KMS-11 (cell line): ENCODE measurements at regions not wholly inside any gene's neighbourhood (a gene's known extent, or its start where the extent isn't known, plus 50 kb on each side); places are given as distances from the start of the nearest gene placed in this dataset.

Source experiments
- H2AFZ ChIP-seq: fragments of 200-600 bp; sonication (generic); 2 replicates; pipeline ENCODE4 v1.6.1; 2016; ENCODE audit warnings: antibody characterized with exemption, mixed run types, low read depth
- H3K27ac ChIP-seq: fragments of 200-600 bp; sonication (generic); 2 replicates; pipeline ENCODE4 v1.6.1; 2016; ENCODE audit warnings: mild to moderate bottlenecking, mixed run types
- H3K27me3 ChIP-seq: fragments of 200-600 bp; sonication (generic); 2 replicates; pipeline ENCODE4 v1.6.1; 2017; ENCODE audit warnings: mild to moderate bottlenecking, low read depth, mixed run types, moderate library complexity; ENCODE audit not compliant: insufficient read depth
- H3K36me3 ChIP-seq: fragments of 200-600 bp; sonication (generic); 2 replicates; pipeline ENCODE4 v1.6.1; 2017; ENCODE audit warnings: mild to moderate bottlenecking, mixed run types; ENCODE audit not compliant: insufficient read depth
- H3K4me1 ChIP-seq: fragments of 200-600 bp; sonication (generic); 2 replicates; pipeline ENCODE4 v1.6.1; 2016; ENCODE audit warnings: mild to moderate bottlenecking, low read depth, mixed run types; ENCODE audit not compliant: poor library complexity, severe bottlenecking
- H3K4me2 ChIP-seq: fragments of 200-600 bp; sonication (generic); 2 replicates; pipeline ENCODE4 v1.7.0; 2016; ENCODE audit warnings: mild to moderate bottlenecking, mixed run types
- H3K4me3 ChIP-seq: fragments of 200-600 bp; sonication (generic); IDR thresholded peaks from 2 replicates; pipeline ENCODE4 v1.6.1; 2017; ENCODE audit warnings: low read depth, low read length, mixed read lengths; ENCODE audit not compliant: insufficient read depth
- H3K79me2 ChIP-seq: fragments of 200-600 bp; sonication (generic); 2 replicates; pipeline ENCODE4 v1.6.1; 2016; ENCODE audit warnings: low read depth, mixed run types; ENCODE audit not compliant: insufficient read depth
- H3K9ac ChIP-seq: fragments of 200-600 bp; sonication (generic); 2 replicates; pipeline ENCODE4 v1.6.1; 2016; ENCODE audit warnings: mild to moderate bottlenecking, mixed run types
- H4K20me1 ChIP-seq: fragments of 200-600 bp; sonication (generic); 2 replicates; pipeline ENCODE4 v1.6.1; 2016; ENCODE audit warnings: mild to moderate bottlenecking, mixed run types; ENCODE audit not compliant: insufficient read depth
- TF ChIP-seq, protein P1 (sequence below): fragments of 200-600 bp; sonication (generic); conservative IDR thresholded peaks from 2 replicates; pipeline ENCODE4 v1.6.1; 2017; ENCODE audit warnings: low read depth, mild to moderate bottlenecking, antibody characterized with exemption, low read length, moderate library complexity, mixed read lengths

DNA sequence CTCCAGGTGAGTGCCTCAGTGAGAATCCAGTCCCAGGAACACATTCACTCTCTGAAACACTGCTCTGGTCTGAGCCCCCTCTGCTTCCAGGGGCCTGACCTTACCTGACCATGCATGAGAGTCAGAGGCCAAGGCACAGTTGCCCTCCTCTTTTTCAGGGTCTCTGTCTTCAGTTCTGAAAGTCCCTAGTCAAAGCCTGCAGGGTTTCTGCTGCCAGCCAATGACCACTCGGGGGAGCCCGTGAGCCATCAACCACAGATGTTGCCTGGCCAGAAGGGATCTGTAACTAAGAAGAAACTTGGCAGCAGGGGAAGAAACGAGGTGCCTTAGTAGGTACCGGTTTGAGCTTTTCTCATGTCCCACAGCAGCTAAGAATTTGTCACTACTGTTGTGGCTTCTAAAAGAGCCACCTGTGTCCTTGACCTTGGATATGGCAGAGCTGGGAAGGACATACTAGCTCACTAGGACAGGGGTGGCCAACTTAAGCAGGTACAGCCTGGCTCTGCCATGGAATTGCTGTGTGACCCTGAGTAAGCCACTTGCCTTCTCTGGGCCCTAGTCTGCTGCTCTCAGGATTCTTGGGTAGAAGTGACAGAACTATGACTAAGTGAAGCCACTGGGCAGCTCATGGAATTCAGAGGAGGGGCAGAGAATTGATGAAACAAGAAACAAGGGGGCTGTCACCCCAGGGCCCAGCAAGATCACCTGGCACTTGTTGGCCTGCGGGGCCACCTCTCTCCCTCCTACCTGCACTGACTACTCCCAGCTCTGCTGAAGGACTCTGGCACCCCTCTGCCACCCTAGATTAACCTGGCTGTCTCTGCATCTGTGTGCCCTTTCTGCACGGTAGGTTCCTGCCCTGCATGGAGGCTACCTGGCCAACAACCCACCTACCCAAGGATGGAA, 83.8 kb upstream of the GPR26 start:
- no peaks in the 10 kb centered on the region for H4K20me1 ChIP-seq
- H3K36me3 ChIP-seq: no peaks in the 10 kb centered on the region
- no peak overlapping the region for H3K4me3 ChIP-seq
- peaks cover 7% of the 10 kb centered on the region for H3K4me1 ChIP-seq
- H3K79me2 ChIP-seq: no peaks in the 10 kb centered on the region
- no peaks in the 10 kb centered on the region for H3K27me3 ChIP-seq
- H3K9ac ChIP-seq: no peak overlapping the region
- H2AFZ ChIP-seq: peak overlapping the region; percentile 43; the same call in 1 of the 2 replicates
- H3K27ac ChIP-seq: no peak overlapping the region
- TF ChIP-seq, protein P1, sequence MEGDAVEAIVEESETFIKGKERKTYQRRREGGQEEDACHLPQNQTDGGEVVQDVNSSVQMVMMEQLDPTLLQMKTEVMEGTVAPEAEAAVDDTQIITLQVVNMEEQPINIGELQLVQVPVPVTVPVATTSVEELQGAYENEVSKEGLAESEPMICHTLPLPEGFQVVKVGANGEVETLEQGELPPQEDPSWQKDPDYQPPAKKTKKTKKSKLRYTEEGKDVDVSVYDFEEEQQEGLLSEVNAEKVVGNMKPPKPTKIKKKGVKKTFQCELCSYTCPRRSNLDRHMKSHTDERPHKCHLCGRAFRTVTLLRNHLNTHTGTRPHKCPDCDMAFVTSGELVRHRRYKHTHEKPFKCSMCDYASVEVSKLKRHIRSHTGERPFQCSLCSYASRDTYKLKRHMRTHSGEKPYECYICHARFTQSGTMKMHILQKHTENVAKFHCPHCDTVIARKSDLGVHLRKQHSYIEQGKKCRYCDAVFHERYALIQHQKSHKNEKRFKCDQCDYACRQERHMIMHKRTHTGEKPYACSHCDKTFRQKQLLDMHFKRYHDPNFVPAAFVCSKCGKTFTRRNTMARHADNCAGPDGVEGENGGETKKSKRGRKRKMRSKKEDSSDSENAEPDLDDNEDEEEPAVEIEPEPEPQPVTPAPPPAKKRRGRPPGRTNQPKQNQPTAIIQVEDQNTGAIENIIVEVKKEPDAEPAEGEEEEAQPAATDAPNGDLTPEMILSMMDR: peak; percentile 93
- H3K4me2 ChIP-seq: no peak overlapping the region

DNA sequence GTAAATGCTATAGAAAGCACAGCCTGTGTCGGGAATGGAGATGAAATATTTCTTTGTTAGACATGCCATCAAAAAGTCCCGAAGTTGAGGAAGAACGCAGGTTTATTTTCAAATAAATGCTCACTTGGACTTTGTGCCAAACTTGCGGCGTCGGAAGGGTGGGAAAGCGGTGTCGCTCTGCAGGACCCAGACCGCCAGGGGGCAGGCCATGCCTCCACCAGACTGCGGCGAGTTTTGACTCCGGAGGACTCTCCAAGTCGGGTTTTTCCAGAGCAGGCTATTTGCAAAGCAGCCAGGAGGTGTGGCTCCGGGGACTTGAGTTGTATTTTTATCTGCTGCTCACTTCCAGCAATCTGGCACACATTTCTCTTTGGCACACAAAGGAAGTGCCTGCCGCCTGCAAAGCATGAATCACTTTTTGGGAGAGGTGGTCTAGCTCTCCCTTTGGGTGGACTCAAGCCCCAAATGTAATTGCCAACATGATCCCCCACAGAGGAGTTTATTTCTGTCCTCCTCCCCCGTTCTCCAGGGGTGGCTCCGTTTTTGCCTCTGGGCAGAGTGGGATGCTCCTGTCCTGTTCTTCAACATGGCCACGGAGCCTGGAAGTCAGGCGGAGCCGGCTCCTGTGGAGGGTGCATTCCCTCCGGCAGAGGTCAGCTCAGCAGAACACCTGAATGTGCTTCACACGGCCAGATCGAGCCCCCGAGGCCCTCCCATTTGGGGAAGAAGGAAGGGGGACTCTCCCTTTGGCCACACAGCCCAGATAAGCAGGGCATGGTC, 82.3 kb upstream of the GPR26 start:
- no peaks in the 10 kb centered on the region for H3K27me3 ChIP-seq
- H4K20me1 ChIP-seq: no peaks in the 10 kb centered on the region
- TF ChIP-seq, protein P1: no peak
- no peak overlapping the region for H3K9ac ChIP-seq
- no peaks in the 10 kb centered on the region for H3K36me3 ChIP-seq
- peaks cover 7% of the 10 kb centered on the region for H3K4me1 ChIP-seq
- H3K4me3 ChIP-seq: no peak overlapping the region
- H3K27ac ChIP-seq: no peak overlapping the region
- no peak overlapping the region for H3K4me2 ChIP-seq
- no peaks in the 10 kb centered on the region for H3K79me2 ChIP-seq
- no peak overlapping the region for H2AFZ ChIP-seq

DNA sequence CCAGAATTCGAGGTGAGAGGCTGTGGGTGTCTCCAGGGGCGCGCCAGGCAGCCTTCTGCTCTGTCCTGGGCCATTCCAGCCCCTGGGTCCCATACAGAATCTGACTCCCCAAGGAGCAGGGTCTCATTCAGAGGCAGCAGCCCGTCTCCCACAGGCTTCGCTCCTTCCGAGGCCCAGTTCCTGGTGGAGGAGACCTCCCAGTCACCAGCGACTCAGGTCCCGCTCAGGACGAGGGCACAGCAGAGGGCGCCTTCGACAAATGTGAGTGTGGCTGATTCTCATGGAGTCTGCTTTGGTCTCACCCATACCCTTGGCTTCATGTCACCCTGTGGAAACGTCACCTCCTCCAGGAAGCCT, 81.8 kb upstream of the GPR26 start:
- no peaks in the 10 kb centered on the region for H4K20me1 ChIP-seq
- no peak overlapping the region for H3K9ac ChIP-seq
- H2AFZ ChIP-seq: no peak overlapping the region

More for the DNA sequence above, 81.8 kb upstream of the GPR26 start:
- Histone ChIP-seq H3K79me2 (no peaks in the 10 kb centered on the region), H3K4me3 (no peak overlapping the region), H3K27ac (no peak overlapping the region), H3K27me3 (no peaks in the 10 kb centered on the region), H3K4me2 (no peak overlapping the region), H3K36me3 (no peaks in the 10 kb centered on the region), H3K4me1 (peaks cover 7% of the 10 kb centered on the region)
- TF ChIP-seq, protein P1: no peak
